T-helper 1 cell treated with Interleukin-12 subunit alpha and Interleukin-12 subunit beta and Interleukin-4 antibody, amounts not matched to agents 30 μg/mL and 1 μg/mL, for 36 hours (primary cell): ENCODE measurements at regions not wholly inside any gene's neighbourhood (a gene's known extent, or its start where the extent isn't known, plus 50 kb on each side); places are given as distances from the start of the nearest gene placed in this dataset.

Source experiments
- H3K27ac Mint-ChIP-seq: one replicate; pipeline ENCODE4 v1.8.0; 2021; ENCODE audit warnings: mild to moderate bottlenecking, mixed read lengths
- H3K27me3 Mint-ChIP-seq: one replicate; pipeline ENCODE4 v1.8.0; 2021; ENCODE audit warnings: low read depth, mixed read lengths
- H3K36me3 Mint-ChIP-seq: one replicate; pipeline ENCODE4 v1.8.0; 2021; ENCODE audit warnings: low read depth, mixed read lengths
- H3K4me1 Mint-ChIP-seq: one replicate; pipeline ENCODE4 v1.8.0; 2021; ENCODE audit warnings: low read depth, mixed read lengths
- H3K4me3 Mint-ChIP-seq: one replicate; pipeline ENCODE4 v1.8.0; 2021; ENCODE audit warnings: mild to moderate bottlenecking, moderate library complexity, mixed read lengths
- H3K9me3 Mint-ChIP-seq: one replicate; pipeline ENCODE4 v1.8.0; 2021; ENCODE audit warnings: mixed read lengths

GRCh38 chr12:111180426-111181142 lies 188.3 kb downstream of the PHETA1 start:
- no peaks in the 10 kb centered on the region for H3K9me3 Mint-ChIP-seq
- no peaks in the 10 kb centered on the region for H3K4me1 Mint-ChIP-seq
- peaks cover 27% of the 10 kb centered on the region for H3K27me3 Mint-ChIP-seq
- no peak overlapping the region for H3K4me3 Mint-ChIP-seq
- H3K36me3 Mint-ChIP-seq: no peaks in the 10 kb centered on the region
- H3K27ac Mint-ChIP-seq: no peak overlapping the region

- Mint-ChIP-seq H3K4me3 (no peak overlapping the region), H3K27ac (no peak overlapping the region), H3K27me3 (peaks cover 33% of the 10 kb centered on the region), H3K4me1 (no peaks in the 10 kb centered on the region), H3K36me3 (no peaks in the 10 kb centered on the region), H3K9me3 (no peaks in the 10 kb centered on the region)
Measured at GRCh38 chr12:111178181-111179081, 190.5 kb downstream of the PHETA1 start.

GRCh38 chr12:111175396-111176094 lies 193.3 kb downstream of the PHETA1 start:
- Mint-ChIP-seq H3K4me1 (no peaks in the 10 kb centered on the region), H3K27me3 (peaks cover 22% of the 10 kb centered on the region), H3K27ac (no peak overlapping the region), H3K4me3 (no peak overlapping the region), H3K36me3 (no peaks in the 10 kb centered on the region), H3K9me3 (no peaks in the 10 kb centered on the region)

- Mint-ChIP-seq H3K27me3 (peaks cover 17% of the 10 kb centered on the region), H3K27ac (no peak overlapping the region), H3K36me3 (no peaks in the 10 kb centered on the region), H3K4me1 (no peaks in the 10 kb centered on the region), H3K9me3 (no peaks in the 10 kb centered on the region), H3K4me3 (no peak overlapping the region)
Measured at GRCh38 chr12:111174961-111175345, 193.9 kb downstream of the PHETA1 start.

GRCh38 chr12:111174251-111174960 lies 194.5 kb downstream of the PHETA1 start:
- no peaks in the 10 kb centered on the region for H3K4me1 Mint-ChIP-seq
- H3K27ac Mint-ChIP-seq: no peak overlapping the region
- H3K36me3 Mint-ChIP-seq: no peaks in the 10 kb centered on the region
- H3K9me3 Mint-ChIP-seq: no peaks in the 10 kb centered on the region
- H3K27me3 Mint-ChIP-seq: peaks cover 16% of the 10 kb centered on the region
- H3K4me3 Mint-ChIP-seq: no peak overlapping the region

GRCh38 chr12:111173836-111174235 lies 195.1 kb downstream of the PHETA1 start:
- Mint-ChIP-seq H3K27me3 (peaks cover 13% of the 10 kb centered on the region), H3K36me3 (no peaks in the 10 kb centered on the region), H3K4me1 (no peaks in the 10 kb centered on the region), H3K4me3 (no peak overlapping the region), H3K27ac (no peak overlapping the region), H3K9me3 (no peaks in the 10 kb centered on the region)

GRCh38 chr12:111173391-111173790 lies 195.5 kb downstream of the PHETA1 start:
- no peak overlapping the region for H3K4me3 Mint-ChIP-seq
- H3K36me3 Mint-ChIP-seq: no peaks in the 10 kb centered on the region
- no peak overlapping the region for H3K27ac Mint-ChIP-seq
- H3K9me3 Mint-ChIP-seq: no peaks in the 10 kb centered on the region
- no peaks in the 10 kb centered on the region for H3K4me1 Mint-ChIP-seq
- H3K27me3 Mint-ChIP-seq: peaks cover 13% of the 10 kb centered on the region

- Mint-ChIP-seq H3K36me3 (no peaks in the 10 kb centered on the region), H3K9me3 (no peaks in the 10 kb centered on the region), H3K27ac (no peak overlapping the region), H3K4me3 (no peak overlapping the region), H3K4me1 (no peaks in the 10 kb centered on the region), H3K27me3 (peaks cover 13% of the 10 kb centered on the region)
Measured at GRCh38 chr12:111172786-111173185, 196.1 kb downstream of the PHETA1 start.

- H3K4me1 Mint-ChIP-seq: no peaks in the 10 kb centered on the region
Measured at GRCh38 chr12:111171832-111172231, 197.1 kb downstream of the PHETA1 start.

GRCh38 chr12:111171345-111171744 lies 197.6 kb downstream of the PHETA1 start:
- peaks cover 13% of the 10 kb centered on the region for H3K27me3 Mint-ChIP-seq
- H3K4me1 Mint-ChIP-seq: no peaks in the 10 kb centered on the region
- H3K36me3 Mint-ChIP-seq: no peaks in the 10 kb centered on the region
- H3K9me3 Mint-ChIP-seq: no peaks in the 10 kb centered on the region
- no peak overlapping the region for H3K4me3 Mint-ChIP-seq
- no peak overlapping the region for H3K27ac Mint-ChIP-seq

More at GRCh38 chr12:111171832-111172231, 197.1 kb downstream of the PHETA1 start:
- no peak overlapping the region for H3K4me3 Mint-ChIP-seq
- peaks cover 13% of the 10 kb centered on the region for H3K27me3 Mint-ChIP-seq
- H3K36me3 Mint-ChIP-seq: no peaks in the 10 kb centered on the region
- H3K9me3 Mint-ChIP-seq: no peaks in the 10 kb centered on the region
- no peak overlapping the region for H3K27ac Mint-ChIP-seq

GRCh38 chr12:111170543-111170942 lies 198.4 kb downstream of the PHETA1 start:
- H3K4me3 Mint-ChIP-seq: no peak overlapping the region
- peaks cover 9% of the 10 kb centered on the region for H3K27me3 Mint-ChIP-seq
- H3K9me3 Mint-ChIP-seq: no peaks in the 10 kb centered on the region
- no peaks in the 10 kb centered on the region for H3K36me3 Mint-ChIP-seq
- no peaks in the 10 kb centered on the region for H3K4me1 Mint-ChIP-seq
- H3K27ac Mint-ChIP-seq: no peak overlapping the region

- Mint-ChIP-seq H3K4me1 (no peaks in the 10 kb centered on the region), H3K4me3 (no peak overlapping the region), H3K36me3 (no peaks in the 10 kb centered on the region), H3K27me3 (peaks cover 7% of the 10 kb centered on the region), H3K27ac (no peak overlapping the region), H3K9me3 (no peaks in the 10 kb centered on the region)
Measured at GRCh38 chr12:111169456-111169855, 199.4 kb downstream of the PHETA1 start.

GRCh38 chr12:111169032-111169431 lies 199.9 kb downstream of the PHETA1 start:
- no peaks in the 10 kb centered on the region for H3K4me1 Mint-ChIP-seq
- H3K27ac Mint-ChIP-seq: no peak overlapping the region
- no peak overlapping the region for H3K4me3 Mint-ChIP-seq
- peaks cover 7% of the 10 kb centered on the region for H3K27me3 Mint-ChIP-seq
- no peaks in the 10 kb centered on the region for H3K9me3 Mint-ChIP-seq
- no peaks in the 10 kb centered on the region for H3K36me3 Mint-ChIP-seq
